Keratinocyte (primary cell): ENCODE measurements at regions not wholly inside any gene's neighbourhood (a gene's known extent, or its start where the extent isn't known, plus 50 kb on each side); places are given as distances from the start of the nearest gene placed in this dataset.

ENCODE experiments used
- DNase-seq: peaks from one replicate; pipeline ENCODE4 v3.0.0-alpha.2; 2011; ENCODE audit warnings: low read depth, missing footprints, low spot score
- FAIRE-seq: peaks from 2 replicates; lab custom pipeline; 2011; peaks lifted over from hg19 to GRCh38; lab: Jason Lieb, UNC
- H2AFZ ChIP-seq: 2 replicates; pipeline ENCODE4 v1.6.0; 2012; ENCODE audit warnings: low read length, control low read depth, inconsistent platforms; ENCODE audit not compliant: control insufficient read depth
- H3K27ac ChIP-seq: 2 replicates; pipeline ENCODE4 v1.5.1; 2011; ENCODE audit warnings: low read length; ENCODE audit not compliant: control insufficient read depth, insufficient read depth
- H3K27me3 ChIP-seq: 3 replicates; pipeline ENCODE4 v1.6.0; 2011; ENCODE audit warnings: low read length; ENCODE audit not compliant: control insufficient read depth, insufficient read depth; ENCODE audit errors: extremely low read depth
- H3K36me3 ChIP-seq, 2 experiments: 2 replicates in 1 of 2; 3 replicates in 1 of 2; pipeline ENCODE4 v1.5.1; 2011; ENCODE audit warnings: low read length in 2 of 2, mild to moderate bottlenecking in 1 of 2; ENCODE audit not compliant: control insufficient read depth in 2 of 2, insufficient read depth in 2 of 2; ENCODE audit errors: extremely low read depth in 1 of 2
- H3K4me1 ChIP-seq: 3 replicates; pipeline ENCODE4 v1.5.1; 2011; ENCODE audit warnings: low read length; ENCODE audit not compliant: control insufficient read depth, insufficient read depth; ENCODE audit errors: extremely low read depth
- H3K4me2 ChIP-seq: 3 replicates; pipeline ENCODE4 v1.6.0; 2011; ENCODE audit warnings: low read depth, low read length; ENCODE audit not compliant: control insufficient read depth, insufficient read depth; ENCODE audit errors: extremely low read depth
- H3K4me3 ChIP-seq, 3 experiments: fragments of 200-600 bp in 1 of 3; sonication (generic) in 1 of 3; 2 replicates in 2 of 3; 3 replicates in 1 of 3; pipeline ENCODE4 v1.5.1; 2011 to 2016; ENCODE audit warnings: low read length in 3 of 3, mild to moderate bottlenecking in 3 of 3, control low read depth in 2 of 3, inconsistent platforms in 1 of 3, low read depth in 1 of 3, mixed read lengths in 1 of 3, mixed run types in 1 of 3, moderate library complexity in 1 of 3; ENCODE audit not compliant: control insufficient read depth in 2 of 3, insufficient read depth in 2 of 3; ENCODE audit errors: extremely low read depth in 1 of 3
- H3K79me2 ChIP-seq: 2 replicates; pipeline ENCODE4 v1.6.0; 2012; ENCODE audit warnings: low read length; ENCODE audit not compliant: control insufficient read depth, insufficient read depth
- H3K9ac ChIP-seq: 3 replicates; pipeline ENCODE4 v1.6.0; 2011; ENCODE audit warnings: low read length; ENCODE audit not compliant: control insufficient read depth, insufficient read depth; ENCODE audit errors: extremely low read depth
- H3K9me1 ChIP-seq: 3 replicates; pipeline ENCODE4 v1.6.0; 2011; ENCODE audit warnings: low read length; ENCODE audit not compliant: control insufficient read depth, insufficient read depth; ENCODE audit errors: extremely low read depth
- H3K9me3 ChIP-seq: 2 replicates; pipeline ENCODE4 v1.5.1; 2012; ENCODE audit warnings: low read depth, low read length; ENCODE audit not compliant: control insufficient read depth
- H4K20me1 ChIP-seq: 3 replicates; pipeline ENCODE4 v1.6.0; 2011; ENCODE audit warnings: low read length; ENCODE audit not compliant: control insufficient read depth, insufficient read depth; ENCODE audit errors: extremely low read depth
- CTCF ChIP-seq, 3 experiments: IDR thresholded peaks in 1 of 3; conservative IDR thresholded peaks in 1 of 3; optimal IDR thresholded peaks in 1 of 3; 2 replicates in 2 of 3; 3 replicates in 1 of 3; pipeline versions ENCODE3 to v1.5.1; 2011; ENCODE audit warnings: low read length in 3 of 3, mild to moderate bottlenecking in 3 of 3, moderate library complexity in 2 of 3, control low read depth in 1 of 3, inconsistent platforms in 1 of 3; ENCODE audit not compliant: insufficient read depth in 2 of 3; ENCODE audit errors: extremely low read depth in 1 of 3
- EZH2 ChIP-seq: IDR thresholded peaks from one replicate; pipeline ENCODE4 v1.6.1; 2012; ENCODE audit warnings: inconsistent platforms, mild to moderate bottlenecking, low read length, moderate library complexity
- dilution Hi-C: fragments of 300-500 bp; cut with MboI; formaldehyde crosslinking; loops from one replicate; pipeline ENCODE4 v1.7.0; 2020; ENCODE audit warnings: low sequenced_read_pairs; ENCODE audit not compliant: extremely low pct_ligation_motif_present

GRCh38 chr7:17434841-17435692 lies 136.6 kb downstream of the AHR start:
- no peaks in the 10 kb centered on the region for H3K9me3 ChIP-seq
- TF ChIP-seq CTCF (optimal IDR thresholded peaks at IDR 0.05 in 1 of 3, IDR thresholded peaks at IDR 0.05 in 1 of 3, conservative IDR thresholded peaks at IDR 0.05 in 1 of 3; ENCODE audit: extremely low read depth in 1 of 3, insufficient read depth in 2 of 3, low read length in 3 of 3) (no peak), EZH2 (no peak)
- H4K20me1 ChIP-seq = no peaks in the 10 kb centered on the region
- H3K9ac ChIP-seq = no peak overlapping the region
- no peak overlapping the region for H3K4me3 ChIP-seq
- dilution Hi-C loops = no loop called here
- FAIRE-seq = no peak
- no peak overlapping the region for H3K4me2 ChIP-seq
- no peak overlapping the region for H2AFZ ChIP-seq
- no peaks in the 10 kb centered on the region for H3K9me1 ChIP-seq
- peaks cover 9% of the 10 kb centered on the region for H3K4me1 ChIP-seq
- H3K27me3 ChIP-seq = no peaks in the 10 kb centered on the region
- no peaks in the 10 kb centered on the region for H3K36me3 ChIP-seq
- no peak for DNase-seq
- H3K27ac ChIP-seq = no peak overlapping the region
- H3K79me2 ChIP-seq = no peaks in the 10 kb centered on the region

- no peaks in the 10 kb centered on the region for H3K36me3 ChIP-seq
- H3K9ac ChIP-seq = no peak overlapping the region
- H4K20me1 ChIP-seq = no peaks in the 10 kb centered on the region
- H3K27me3 ChIP-seq = no peaks in the 10 kb centered on the region
- DNase-seq (no peak), FAIRE-seq (no peak)
- H2AFZ ChIP-seq = no peak overlapping the region
- H3K4me2 ChIP-seq = no peak overlapping the region
- TF ChIP-seq CTCF (optimal IDR thresholded peaks at IDR 0.05 in 1 of 3, IDR thresholded peaks at IDR 0.05 in 1 of 3, conservative IDR thresholded peaks at IDR 0.05 in 1 of 3; ENCODE audit: extremely low read depth in 1 of 3, insufficient read depth in 2 of 3, low read length in 3 of 3) (no peak), EZH2 (no peak)
- no peaks in the 10 kb centered on the region for H3K9me3 ChIP-seq
- H3K79me2 ChIP-seq = no peaks in the 10 kb centered on the region
- H3K4me3 ChIP-seq = no peak overlapping the region
- H3K27ac ChIP-seq = no peak overlapping the region
- no peaks in the 10 kb centered on the region for H3K9me1 ChIP-seq
- dilution Hi-C loops = no loop called here
- H3K4me1 ChIP-seq = peaks cover 9% of the 10 kb centered on the region
These were observed 137.7 kb downstream of the AHR start for GRCh38 chr7:17436126-17436525.
